ENCODE measurements at regions not wholly inside any gene's neighbourhood (a gene's known extent, or its start where the extent isn't known, plus 50 kb on each side); places are given as distances from the start of the nearest gene placed in this dataset.

DNA sequence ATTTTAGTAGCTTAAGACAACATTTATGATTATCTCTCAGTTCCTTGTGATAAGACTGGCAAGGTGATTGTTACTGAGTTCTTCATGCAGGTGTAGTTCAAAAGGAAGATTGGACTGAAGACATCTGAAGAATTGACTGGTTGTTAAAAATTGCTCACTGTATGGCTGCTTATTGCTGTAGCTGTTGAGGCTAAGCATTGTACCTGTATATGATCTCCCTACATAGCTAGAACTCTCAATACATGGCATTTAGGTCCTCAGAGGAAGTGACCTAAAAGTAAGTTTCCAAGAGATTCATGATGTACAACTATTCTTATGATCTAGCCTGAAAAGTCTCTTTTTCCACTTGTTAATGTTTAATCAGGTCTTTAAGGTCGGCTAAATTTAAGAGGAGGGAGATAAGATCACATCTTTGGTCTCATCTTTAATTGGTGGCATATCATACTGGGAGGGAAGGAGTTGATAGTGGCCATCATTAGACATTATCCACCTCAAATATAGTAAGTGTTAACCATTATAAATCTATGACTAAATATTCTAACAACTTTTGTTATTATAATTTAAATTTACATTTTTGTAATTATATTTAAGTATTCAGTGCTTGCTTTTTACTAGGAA, 401.2 kb upstream of the EPHA7 start:
- DNase-seq (ENCODE audit: extremely low spot score): no peak
- no peak for TF ChIP-seq POLR2A (IDR thresholded peaks at IDR 0.05; ENCODE audit: low read depth)
- TF ChIP-seq EP300 (IDR thresholded peaks at IDR 0.05): no peak
- no peak for TF ChIP-seq CTCF (IDR thresholded peaks at IDR 0.05)
- TF ChIP-seq POLR2AphosphoS5 (IDR thresholded peaks at IDR 0.05): no peak
- Histone ChIP-seq H3K27ac (replicated peaks in 1 of 4) (no peak overlapping the region), H3K27me3 (no peaks in the 10 kb centered on the region), H3K36me3 (no peaks in the 10 kb centered on the region), H3K4me1 (no peaks in the 10 kb centered on the region), H3K4me3 (no peak overlapping the region), H3K9me3 (no peaks in the 10 kb centered on the region)
- intact Hi-C loops (cut with DNase I): no loop called here
- 86% methylated on average over 1 of the region's 1 CpG for WGBS

GRCh38 chr6:93819189-93819588, 399.8 kb upstream of the EPHA7 start:
- Histone ChIP-seq H3K9me3 (no peaks in the 10 kb centered on the region), H3K27me3 (no peaks in the 10 kb centered on the region), H3K4me3 (no peak overlapping the region), H3K27ac (replicated peaks in 1 of 4) (no peak overlapping the region), H3K4me1 (no peaks in the 10 kb centered on the region), H3K36me3 (no peaks in the 10 kb centered on the region)
- DNase-seq (ENCODE audit: extremely low spot score): no peak
- TF ChIP-seq EP300 (IDR thresholded peaks at IDR 0.05): no peak
- no peak for TF ChIP-seq POLR2AphosphoS5 (IDR thresholded peaks at IDR 0.05)
- TF ChIP-seq POLR2A (IDR thresholded peaks at IDR 0.05; ENCODE audit: low read depth): no peak
- no peak for TF ChIP-seq CTCF (IDR thresholded peaks at IDR 0.05)
- intact Hi-C loops (cut with DNase I): no loop called here
- 21% methylated on average over 3 of the region's 3 CpGs for WGBS

GRCh38 chr6:93817937-93818336, 398.6 kb upstream of the EPHA7 start:
- no peaks in the 10 kb centered on the region for H3K9me3 ChIP-seq
- no peak overlapping the region for H3K4me3 ChIP-seq
- H3K36me3 ChIP-seq: no peaks in the 10 kb centered on the region
- H3K27me3 ChIP-seq: no peaks in the 10 kb centered on the region
- H3K27ac ChIP-seq (replicated peaks in 1 of 4): no peak overlapping the region
- intact Hi-C loops (cut with DNase I): no loop called here
- no peak for DNase-seq (ENCODE audit: extremely low spot score)
- TF ChIP-seq EP300 (IDR thresholded peaks at IDR 0.05): no peak
- no peak for TF ChIP-seq POLR2A (IDR thresholded peaks at IDR 0.05; ENCODE audit: low read depth)
- TF ChIP-seq CTCF (IDR thresholded peaks at IDR 0.05): no peak
- no peak for TF ChIP-seq POLR2AphosphoS5 (IDR thresholded peaks at IDR 0.05)
- H3K4me1 ChIP-seq: no peaks in the 10 kb centered on the region

- no peak overlapping the region for H3K27ac ChIP-seq (replicated peaks in 1 of 4)
- H3K4me3 ChIP-seq: no peak overlapping the region
- no peak for TF ChIP-seq EP300 (IDR thresholded peaks at IDR 0.05)
- no peak for TF ChIP-seq POLR2AphosphoS5 (IDR thresholded peaks at IDR 0.05)
- no peak for TF ChIP-seq CTCF (IDR thresholded peaks at IDR 0.05)
- no peak for TF ChIP-seq POLR2A (IDR thresholded peaks at IDR 0.05; ENCODE audit: low read depth)
- no peaks in the 10 kb centered on the region for H3K4me1 ChIP-seq
- 87% methylated on average over 4 of the region's 4 CpGs for WGBS
- H3K36me3 ChIP-seq: no peaks in the 10 kb centered on the region
- DNase-seq (ENCODE audit: extremely low spot score): no peak
- H3K9me3 ChIP-seq: peaks cover 0 to 8% (median 0%) of the 10 kb centered on the region in 4 donors
- H3K27me3 ChIP-seq: no peaks in the 10 kb centered on the region
- intact Hi-C loops (cut with DNase I): no loop called here
These were observed 387.3 kb upstream of the EPHA7 start for GRCh38 chr6:93806409-93807270.
